H54 (cell line): ENCODE measurements at regions not wholly inside any gene's neighbourhood (a gene's known extent, or its start where the extent isn't known, plus 50 kb on each side); places are given as distances from the start of the nearest gene placed in this dataset.

Experiments
- DNase-seq: peaks from one replicate; pipeline ENCODE4 v3.0.0; 2011; ENCODE audit warnings: low spot score, mixed read lengths; ENCODE audit not compliant: insufficient read length
- FAIRE-seq: peaks from 3 replicates; lab custom pipeline; 2011; peaks lifted over from hg19 to GRCh38; lab: Jason Lieb, UNC
- POLR2A ChIP-seq: IDR thresholded peaks from 2 replicates; pipeline ENCODE4 v1.6.1; 2011; ENCODE audit warnings: low read depth, mild to moderate bottlenecking, low read length

GRCh38 chr5:31113666-31114350 lies 79.7 kb upstream of the CDH6 start:
- TF ChIP-seq POLR2A: no peak
- DNase-seq: no peak
- no peak for FAIRE-seq

DNA sequence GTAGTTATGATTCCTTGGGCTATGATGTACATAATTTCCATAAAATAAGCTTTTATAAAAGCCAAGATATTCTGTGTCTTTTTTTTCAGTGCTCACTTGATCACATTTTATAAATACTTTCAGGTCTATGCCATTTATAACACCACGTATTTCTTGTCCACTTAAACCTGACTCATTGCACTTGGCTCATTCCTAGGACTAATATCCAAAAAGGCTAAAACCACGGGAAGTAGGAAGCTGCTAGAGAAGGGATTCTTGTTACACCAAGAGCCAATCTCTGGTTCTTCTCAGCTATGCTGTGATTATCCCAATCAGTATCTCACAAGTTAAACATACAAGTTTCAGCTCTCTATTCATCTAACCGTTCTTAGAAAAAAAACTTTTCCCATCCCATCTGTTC lies 80.4 kb upstream of the CDH6 start:
- no peak for TF ChIP-seq POLR2A
- no peak for DNase-seq
- no peak for FAIRE-seq

DNA sequence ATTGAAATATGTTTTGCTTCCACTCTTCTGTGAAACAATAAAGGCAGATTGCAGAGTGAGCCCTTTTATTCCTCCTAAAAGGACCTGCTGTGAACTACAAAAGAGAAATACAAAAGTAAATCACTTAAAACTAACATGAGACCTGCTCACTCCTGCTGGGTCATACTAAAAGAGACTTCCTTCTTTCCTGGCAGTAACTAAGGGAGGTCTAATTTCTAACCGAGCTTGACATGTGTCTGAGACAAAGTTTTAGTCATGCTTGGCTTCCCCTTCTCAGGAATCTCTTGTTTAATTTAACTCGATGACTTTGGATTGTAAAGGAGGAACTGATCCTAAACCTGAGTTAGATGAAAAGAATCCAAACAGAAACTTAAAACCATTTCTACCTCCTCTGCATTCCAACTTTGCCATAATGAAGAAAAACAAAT lies 86.4 kb upstream of the CDH6 start:
- DNase-seq (no peak), FAIRE-seq (no peak)
- TF ChIP-seq POLR2A: no peak

GRCh38 chr5:31106691-31107090 lies 86.8 kb upstream of the CDH6 start:
- DNase-seq (no peak), FAIRE-seq (no peak)
- TF ChIP-seq POLR2A: no peak

- no peak for TF ChIP-seq POLR2A
- DNase-seq: no peak
- FAIRE-seq: no peak
Measured at GRCh38 chr5:31106278-31106677, 87.2 kb upstream of the CDH6 start.

DNA sequence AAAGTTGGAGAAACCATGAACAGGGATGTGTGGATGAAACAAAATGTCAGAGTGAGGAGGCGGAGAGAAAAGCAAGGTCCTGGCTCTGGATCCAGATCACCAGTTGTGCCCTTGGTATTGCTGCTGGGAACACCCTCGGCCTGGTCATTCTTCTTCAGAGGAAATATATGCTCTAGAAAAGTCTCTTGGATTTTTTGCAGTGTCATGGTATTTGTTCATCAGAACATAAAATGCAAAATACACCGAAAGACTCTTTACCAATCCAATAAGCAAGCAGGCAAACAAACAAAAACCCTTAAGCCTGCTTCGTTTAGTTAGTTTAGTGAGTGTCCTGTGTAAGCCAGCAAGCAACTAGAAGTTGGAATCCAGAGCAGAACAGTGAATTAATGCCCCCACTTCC lies 88.7 kb upstream of the CDH6 start:
- no peak for TF ChIP-seq POLR2A
- DNase-seq: no peak
- FAIRE-seq: no peak

GRCh38 chr5:31100781-31101310 lies 92.6 kb upstream of the CDH6 start:
- DNase-seq (no peak), FAIRE-seq (no peak)
- no peak for TF ChIP-seq POLR2A

GRCh38 chr5:31100047-31100575 lies 93.4 kb upstream of the CDH6 start:
- FAIRE-seq: no peak
- TF ChIP-seq POLR2A: no peak
- DNase-seq: no peak

DNA sequence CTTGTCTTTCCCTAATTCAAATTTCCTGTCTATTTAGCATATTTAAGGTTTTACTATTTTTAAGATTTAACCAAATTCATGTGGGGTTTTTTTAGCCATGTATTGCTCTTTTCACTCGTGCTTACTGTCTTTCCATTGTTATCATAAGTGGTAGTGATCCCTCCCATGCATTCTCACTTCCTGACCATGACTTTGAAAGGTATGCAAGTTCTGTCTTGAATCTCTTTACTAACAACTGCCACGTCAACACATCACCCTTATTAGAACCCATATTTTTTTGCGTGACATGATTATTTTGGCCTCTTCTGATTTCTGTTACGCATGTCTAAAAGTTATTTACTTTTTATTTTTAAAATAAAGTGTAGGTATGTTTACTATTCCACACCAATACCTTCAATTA lies 94.7 kb upstream of the CDH6 start:
- DNase-seq: no peak
- no peak for FAIRE-seq
- no peak for TF ChIP-seq POLR2A

GRCh38 chr5:31097851-31098250 lies 95.6 kb upstream of the CDH6 start:
- no peak for DNase-seq
- no peak for FAIRE-seq
- no peak for TF ChIP-seq POLR2A

DNA sequence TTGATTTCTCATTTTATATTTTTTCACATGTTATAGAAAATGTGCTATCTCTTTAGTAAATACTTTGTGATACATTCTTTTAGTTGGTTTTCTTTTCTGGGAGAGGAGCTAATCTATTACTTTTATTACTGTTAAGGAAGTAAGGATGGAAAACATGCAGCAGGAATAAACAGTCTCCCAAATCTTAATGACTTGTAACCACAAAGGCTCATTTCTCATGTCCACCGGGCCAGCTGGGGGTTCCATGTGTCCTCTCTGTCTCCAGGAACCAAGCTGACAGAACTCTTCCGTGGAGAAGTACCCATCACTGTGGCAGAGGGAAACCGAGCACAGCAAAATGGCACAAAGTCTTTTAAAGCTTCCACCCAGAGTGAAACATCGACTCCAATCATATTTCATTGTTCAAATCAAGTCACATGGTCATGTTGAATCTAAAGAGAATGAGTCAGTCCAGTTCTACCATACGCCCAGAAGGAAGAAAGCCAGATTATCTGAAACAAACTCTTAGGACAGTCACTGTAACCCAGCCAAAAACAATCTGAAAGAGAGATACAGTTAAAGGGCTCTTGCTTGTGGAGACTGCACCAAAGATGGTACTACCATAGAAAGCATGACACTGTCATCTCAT lies 97.1 kb upstream of the CDH6 start:
- FAIRE-seq (peak; percentile 6), DNase-seq (no peak)
- TF ChIP-seq POLR2A: no peak

DNA sequence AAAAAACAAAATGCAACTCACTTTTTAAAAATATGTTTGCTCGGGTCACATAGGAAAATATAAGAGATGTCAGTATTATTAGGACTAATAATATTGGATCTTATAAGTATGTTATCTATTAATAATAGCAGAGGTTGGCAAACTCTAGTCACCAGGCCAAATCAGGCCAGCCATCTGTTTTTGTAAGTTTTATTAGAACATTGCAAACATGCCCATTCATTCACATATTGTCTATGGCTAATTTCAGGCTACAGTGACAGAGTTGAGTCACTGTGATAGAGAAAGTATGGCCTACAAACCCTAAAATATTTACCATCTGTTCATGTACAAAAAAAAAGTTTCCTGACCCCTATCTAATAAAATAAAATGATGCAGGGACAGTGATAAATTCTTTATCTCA lies 97.7 kb upstream of the CDH6 start:
- DNase-seq (no peak), FAIRE-seq (no peak)
- no peak for TF ChIP-seq POLR2A

DNA sequence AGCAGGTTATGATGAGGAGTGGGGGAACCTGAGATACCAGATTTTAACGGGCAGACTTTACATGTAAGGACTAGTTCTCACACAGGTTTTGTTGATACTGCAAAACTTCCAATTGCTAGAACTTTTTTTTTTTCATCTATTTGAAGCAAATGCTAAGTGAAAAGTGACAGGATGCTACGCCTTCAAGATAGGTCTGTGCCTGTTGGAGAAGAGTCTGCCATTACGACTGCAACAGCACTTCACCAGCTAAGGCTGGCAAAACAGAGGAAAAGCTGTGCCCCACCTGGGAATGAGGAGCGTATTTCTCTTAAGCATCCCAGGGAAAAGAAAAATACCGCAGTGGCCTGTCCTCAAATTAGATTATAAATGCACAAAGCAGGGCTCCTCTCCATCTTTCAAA lies 102.0 kb upstream of the CDH6 start:
- no peak for DNase-seq
- FAIRE-seq: no peak
- no peak for TF ChIP-seq POLR2A

- TF ChIP-seq POLR2A: no peak
- no peak for DNase-seq
- no peak for FAIRE-seq
Measured at GRCh38 chr5:31090467-31090866, 103.0 kb upstream of the CDH6 start.
